Breast epithelium (tissue), 3 donors: ENCODE measurements at regions not wholly inside any gene's neighbourhood (a gene's known extent, or its start where the extent isn't known, plus 50 kb on each side); places are given as distances from the start of the nearest gene placed in this dataset.

Experiments used
- POLR2A ChIP-seq: fragments of 450-650 bp; IDR thresholded peaks from one replicate; pipeline ENCODE4 v1.6.1; 2016; ENCODE audit warnings: antibody characterized with exemption, mild to moderate bottlenecking, moderate library complexity
- TF ChIP-seq, protein P1 (sequence below), 3 donors: fragments of 450-650 bp; IDR thresholded peaks; one replicate each; pipeline ENCODE4 v1.5.1; 2016 to 2017; ENCODE audit warnings: antibody characterized with exemption in 3 of 3, mild to moderate bottlenecking in 3 of 3, moderate library complexity in 3 of 3

DNA sequence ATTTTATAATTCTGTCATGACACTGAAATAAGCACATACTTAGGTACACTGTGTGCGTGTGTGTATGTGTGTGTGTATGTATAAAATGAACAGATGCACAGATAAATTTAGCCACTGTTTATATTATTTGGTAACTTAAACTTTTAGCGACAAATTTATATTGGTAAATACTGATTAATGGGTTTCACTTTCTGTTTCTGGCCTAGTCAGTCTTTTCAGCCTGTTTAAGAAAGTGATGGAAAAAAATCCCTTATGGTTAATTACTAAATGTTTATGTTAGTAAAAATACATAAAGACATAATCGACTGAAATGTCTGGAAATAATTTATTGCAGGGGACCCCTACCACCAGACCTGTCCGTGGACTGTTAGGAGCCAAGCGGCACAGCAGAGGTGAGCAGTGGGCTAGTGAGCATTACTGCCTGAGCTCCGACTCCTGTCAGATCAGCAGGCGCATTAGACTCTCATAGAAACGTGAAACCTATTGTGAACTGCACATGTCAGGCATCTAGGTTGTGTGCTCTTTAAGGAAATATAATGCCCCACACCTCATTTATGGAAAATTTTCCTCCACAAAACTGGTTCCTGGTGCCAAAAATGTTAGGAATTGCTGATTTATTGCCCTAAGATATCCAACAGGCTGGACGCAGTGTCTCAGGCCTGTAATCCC lies 717.4 kb downstream of the SI start:
- TF ChIP-seq, protein P1, sequence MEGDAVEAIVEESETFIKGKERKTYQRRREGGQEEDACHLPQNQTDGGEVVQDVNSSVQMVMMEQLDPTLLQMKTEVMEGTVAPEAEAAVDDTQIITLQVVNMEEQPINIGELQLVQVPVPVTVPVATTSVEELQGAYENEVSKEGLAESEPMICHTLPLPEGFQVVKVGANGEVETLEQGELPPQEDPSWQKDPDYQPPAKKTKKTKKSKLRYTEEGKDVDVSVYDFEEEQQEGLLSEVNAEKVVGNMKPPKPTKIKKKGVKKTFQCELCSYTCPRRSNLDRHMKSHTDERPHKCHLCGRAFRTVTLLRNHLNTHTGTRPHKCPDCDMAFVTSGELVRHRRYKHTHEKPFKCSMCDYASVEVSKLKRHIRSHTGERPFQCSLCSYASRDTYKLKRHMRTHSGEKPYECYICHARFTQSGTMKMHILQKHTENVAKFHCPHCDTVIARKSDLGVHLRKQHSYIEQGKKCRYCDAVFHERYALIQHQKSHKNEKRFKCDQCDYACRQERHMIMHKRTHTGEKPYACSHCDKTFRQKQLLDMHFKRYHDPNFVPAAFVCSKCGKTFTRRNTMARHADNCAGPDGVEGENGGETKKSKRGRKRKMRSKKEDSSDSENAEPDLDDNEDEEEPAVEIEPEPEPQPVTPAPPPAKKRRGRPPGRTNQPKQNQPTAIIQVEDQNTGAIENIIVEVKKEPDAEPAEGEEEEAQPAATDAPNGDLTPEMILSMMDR (IDR thresholded peaks at IDR 0.05): no peak
- TF ChIP-seq POLR2A: no peak
